Left colon (tissue), 2 donors: ENCODE measurements at regions not wholly inside any gene's neighbourhood (a gene's known extent, or its start where the extent isn't known, plus 50 kb on each side); places are given as distances from the start of the nearest gene placed in this dataset.
"Not testable (repeated sequence)": the region's sequence is repeated elsewhere in the genome, so short reads cannot be mapped to it uniquely, and the experiment has no call there.

Experiments used
- ATAC-seq: fragments of 200-7000 bp; cut with Tn5 transposase; one replicate; pipeline ENCODE4 v1.9.1; 2020; ENCODE audit warnings: mild to moderate bottlenecking, moderate library complexity
- DNase-seq, 2 donors: peaks; one replicate each; pipeline ENCODE4 v3.0.0-alpha.2; 2020
- intact Hi-C, 2 donors: fragments of 100-400 bp; cut with DNase I in 1 of 2; cut with micrococcal nuclease in 1 of 2; formaldehyde crosslinking; loops; one replicate each; pipeline versions ENCODE4 v1.11.2 to v1.14.0; 2022; cut with DNase I, micrococcal nuclease
- donor health status: DM: no; HTN: no; CAD: no.
- donor health status: DM: yes; HTN: yes; CAD: no.

DNA sequence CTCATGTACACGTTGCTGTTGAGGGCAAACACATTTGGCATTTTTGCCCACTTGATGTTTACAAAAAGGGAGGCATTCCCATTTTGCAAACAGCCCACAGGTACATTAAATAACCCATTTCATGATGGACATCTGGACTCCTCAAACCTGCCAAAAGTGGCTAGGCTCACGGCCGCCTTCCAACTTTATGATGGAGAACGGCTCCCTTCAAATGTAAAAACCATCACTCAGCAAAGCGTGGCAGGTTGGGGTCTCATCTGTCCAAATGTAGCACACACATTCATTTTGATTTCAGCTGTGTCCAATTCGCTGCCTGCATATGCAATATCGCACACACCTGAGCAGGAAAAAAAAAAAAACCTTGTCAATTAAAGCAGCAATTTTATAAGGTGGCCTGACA is 417.8 kb downstream of the TMEM114 start:
- intact Hi-C loops, result loop anchor here in 1 of 2 donors (5.0 to 10.0 kb wide), 2 partner anchors 1145 to 1488 kb away; no protein-coding TSS in a partner anchor
- DNase-seq (no peak), ATAC-seq (no peak)

DNA sequence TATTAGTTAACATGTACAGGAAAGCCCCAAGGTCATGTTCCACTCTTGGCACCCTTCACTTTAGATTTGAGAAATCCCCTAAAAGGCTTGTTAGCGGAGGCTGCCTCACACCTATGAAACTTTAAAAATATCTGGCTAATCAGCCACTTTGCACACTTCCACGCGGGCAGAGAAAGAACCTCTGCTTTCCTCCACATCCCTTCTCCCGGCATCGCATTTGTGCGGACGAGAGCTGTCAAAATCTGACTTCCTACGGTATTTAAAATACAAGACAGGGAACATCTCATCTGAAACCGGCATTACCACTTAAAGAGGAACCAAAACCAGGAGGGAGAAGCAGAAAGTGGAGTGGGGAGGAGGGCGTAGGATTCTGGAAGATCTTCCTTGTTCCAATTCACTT is 422.3 kb downstream of the TMEM114 start:
- ATAC-seq (no peak), DNase-seq (no peak)
- intact Hi-C loops, result no loop called here

DNA sequence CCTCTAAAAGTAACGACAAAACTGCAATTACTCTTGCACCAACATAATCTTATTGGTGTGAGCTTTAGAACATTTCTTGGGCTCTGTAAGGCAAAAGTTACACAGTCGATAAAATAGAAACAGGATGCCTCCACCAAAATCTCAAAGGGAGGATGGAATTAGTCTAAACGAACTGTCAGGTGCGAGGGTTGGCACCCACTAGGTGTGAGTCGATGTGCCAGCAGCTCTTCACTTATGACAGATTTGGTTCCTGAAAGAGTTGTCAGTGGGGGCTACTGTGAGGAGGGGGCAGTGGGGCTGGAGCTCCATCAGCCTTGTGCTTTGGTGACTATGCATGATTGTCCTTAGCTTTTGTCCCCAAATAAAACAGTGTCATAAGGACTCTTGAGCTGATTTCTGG is 422.9 kb downstream of the TMEM114 start:
- no peak for ATAC-seq
- intact Hi-C loops, result no loop called here

DNA sequence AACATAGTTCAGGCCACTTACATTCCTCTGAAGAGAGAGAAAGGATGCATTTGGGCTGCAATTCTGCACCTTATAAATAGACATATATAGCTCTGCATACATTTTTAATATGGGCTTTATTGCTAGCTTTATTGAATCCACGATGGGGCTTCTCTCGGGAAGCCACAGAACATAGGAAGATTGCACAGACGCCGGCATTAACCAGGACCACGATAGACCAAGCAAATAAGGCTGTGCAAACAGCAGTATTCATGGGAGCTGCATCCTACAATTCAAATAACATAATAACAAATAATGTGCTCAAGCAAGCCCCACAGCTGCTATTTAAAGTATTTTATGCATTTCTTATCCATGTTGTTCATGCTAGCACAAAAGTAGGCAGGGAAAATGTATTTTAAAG is 432.3 kb downstream of the TMEM114 start:
- intact Hi-C loops, result no loop called here
- DNase-seq (no peak), ATAC-seq (no peak)

More for the DNA sequence above, 422.9 kb downstream of the TMEM114 start:
- DNase-seq, result no peak

DNA sequence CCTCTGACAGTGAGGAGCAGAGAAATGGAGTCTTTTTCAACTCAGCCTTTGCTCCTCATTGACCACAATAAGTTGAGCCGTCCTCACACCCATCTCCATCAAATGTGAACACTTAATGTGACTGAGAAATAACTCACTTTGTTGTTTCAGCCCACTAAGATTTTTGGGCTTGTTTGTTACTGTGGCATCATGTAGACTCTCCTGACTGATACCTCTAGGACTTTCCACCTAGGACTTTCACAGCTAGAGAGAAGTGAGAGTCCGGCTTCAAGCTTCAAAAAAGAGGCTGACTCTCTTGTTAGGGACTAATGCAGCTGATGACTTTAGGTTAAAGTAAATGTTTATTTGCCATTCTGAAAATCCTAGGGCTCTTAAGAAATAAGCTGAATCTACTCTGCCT is 435.0 kb downstream of the TMEM114 start:
- intact Hi-C loops, result no loop called here
- ATAC-seq (no peak), DNase-seq (no peak)

DNA sequence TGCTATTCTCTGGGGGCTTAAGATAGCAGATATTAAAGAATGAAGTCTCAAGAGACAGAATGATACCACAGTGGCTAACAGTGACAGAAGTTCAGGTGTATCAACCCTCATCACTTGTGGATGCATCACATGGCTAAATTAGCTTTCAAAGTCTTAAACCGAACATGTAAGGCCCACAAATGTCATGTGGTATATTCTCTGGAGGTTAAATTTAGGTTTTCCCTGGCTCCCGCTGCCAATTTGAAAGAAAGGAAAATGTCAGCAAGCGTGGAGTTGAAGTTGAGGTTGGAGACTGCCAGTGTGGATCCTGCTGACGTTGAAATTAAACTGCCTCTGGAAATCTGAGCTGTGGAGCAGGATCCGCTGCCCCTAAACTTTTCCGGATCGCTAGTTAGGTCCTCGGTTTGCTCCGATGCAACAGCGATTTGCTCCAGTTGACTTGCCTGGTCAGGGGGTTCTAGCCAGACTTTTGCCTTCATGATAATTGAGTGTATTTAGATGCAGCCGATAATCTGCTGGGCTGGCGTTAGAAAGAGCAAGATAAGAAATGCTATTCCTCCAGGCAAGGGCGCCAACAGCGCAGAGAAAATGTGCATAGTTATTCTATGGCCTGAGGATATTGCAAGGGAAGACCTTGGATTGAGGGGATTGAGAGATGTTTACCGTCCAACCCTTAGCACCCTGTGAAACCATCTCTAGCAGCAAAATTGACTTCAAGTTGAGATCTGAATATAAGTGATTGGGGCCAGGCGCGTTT is 443.9 kb downstream of the TMEM114 start:
- no peak for DNase-seq
- no peak for ATAC-seq
- intact Hi-C loops, result no loop called here

DNA sequence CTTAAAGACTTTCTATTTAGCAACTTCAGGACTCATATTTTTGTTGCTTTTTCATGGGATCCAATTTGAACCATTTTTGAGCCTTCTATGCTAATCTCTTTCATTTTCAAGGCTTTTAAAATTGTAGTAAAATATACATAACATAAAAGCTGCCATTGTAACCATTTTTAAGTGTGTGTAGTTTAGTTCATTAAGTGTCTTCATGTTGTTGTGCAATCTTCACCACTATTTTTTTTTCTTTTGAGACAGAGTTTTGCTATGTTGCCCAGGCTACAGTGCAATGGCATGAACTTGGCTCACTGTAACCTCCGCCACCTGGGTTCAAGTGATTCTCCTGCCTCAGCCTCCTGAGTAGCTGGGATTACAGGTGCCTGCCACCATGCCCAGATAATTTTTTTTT is 451.6 kb downstream of the TMEM114 start:
- no peak for DNase-seq
- intact Hi-C loops, result no loop called here
- no peak for ATAC-seq

DNA sequence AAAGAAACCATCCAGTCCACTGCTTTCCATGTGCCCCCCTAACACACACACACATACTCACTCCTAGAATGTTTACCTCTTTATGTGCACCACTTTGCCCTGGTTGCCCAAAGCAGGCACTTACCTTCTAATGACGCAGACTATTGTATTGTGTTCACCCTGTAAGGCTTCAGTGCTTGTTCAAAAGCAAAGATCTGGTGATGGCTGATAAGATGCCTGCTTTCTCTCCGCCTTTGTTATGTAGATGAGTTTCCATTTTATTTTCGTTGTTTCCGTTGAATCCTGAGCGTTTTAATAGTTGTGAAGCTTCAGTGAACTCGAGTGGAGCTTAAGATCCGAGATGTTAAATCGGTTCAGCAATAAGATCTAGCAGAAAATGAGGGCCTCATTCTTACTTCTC is 452.7 kb downstream of the TMEM114 start:
- intact Hi-C loops, result no loop called here
- DNase-seq (no peak), ATAC-seq (no peak)

DNA sequence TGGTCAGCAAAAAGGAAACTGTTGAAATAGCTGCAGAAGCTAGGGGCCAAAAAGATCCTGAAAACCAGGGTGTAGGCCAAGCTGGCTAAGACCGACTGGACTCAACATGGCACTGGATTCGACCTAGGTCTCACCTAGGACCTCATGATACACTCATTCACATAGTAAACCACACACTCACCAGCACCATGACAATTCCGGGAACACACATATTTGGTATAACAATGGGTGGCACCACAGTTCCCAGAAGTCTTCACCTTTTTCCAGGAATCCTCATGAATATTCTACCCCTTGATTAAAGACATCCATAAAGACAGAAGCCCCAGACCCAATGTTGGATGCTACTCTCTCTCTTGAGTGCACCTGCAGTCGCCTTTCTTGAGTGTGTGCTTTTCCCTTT is 460.1 kb downstream of the TMEM114 start:
- DNase-seq (no peak), ATAC-seq (no peak)
- intact Hi-C loops, result no loop called here

DNA sequence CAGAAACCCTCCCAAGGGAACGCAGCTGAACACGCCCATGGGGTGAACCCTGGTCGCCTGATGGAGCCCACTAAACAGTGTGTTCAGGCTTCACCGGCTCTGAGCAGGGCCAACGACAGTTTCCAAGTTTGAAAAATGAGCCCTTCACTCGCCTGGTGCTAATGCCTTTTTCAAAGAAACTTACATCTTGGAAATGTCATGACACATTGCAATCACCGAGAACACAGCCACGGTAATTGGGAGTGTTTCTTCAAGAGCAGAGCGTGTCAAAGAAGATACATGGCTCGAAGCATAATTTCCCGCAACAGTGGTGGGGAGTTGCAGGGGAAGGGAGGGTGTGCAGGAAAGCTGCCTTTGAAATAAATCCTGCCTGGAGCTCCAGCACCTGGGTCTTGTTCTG is 463.2 kb downstream of the TMEM114 start:
- intact Hi-C loops, result no loop called here
- DNase-seq (no peak), ATAC-seq (no peak)

DNA sequence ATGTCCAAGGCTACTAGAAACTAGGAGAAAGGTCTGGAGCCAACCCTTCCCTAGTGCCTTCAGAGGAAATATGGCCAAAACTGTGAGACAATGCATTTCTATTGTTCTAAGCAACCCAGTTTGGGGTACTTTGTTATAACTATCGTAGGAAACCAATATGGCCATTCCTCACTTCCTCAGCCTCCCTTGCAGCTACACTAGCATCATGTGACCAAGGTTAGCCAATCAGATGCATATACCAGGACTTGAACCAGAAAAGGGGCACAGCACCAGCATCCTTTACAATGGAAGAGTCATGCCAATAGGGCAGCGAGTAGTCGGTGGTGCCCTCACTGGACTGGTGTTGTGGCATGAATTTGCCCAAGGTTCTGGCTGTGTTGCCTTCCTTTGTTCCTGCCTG is 464.0 kb downstream of the TMEM114 start:
- no peak for ATAC-seq

DNA sequence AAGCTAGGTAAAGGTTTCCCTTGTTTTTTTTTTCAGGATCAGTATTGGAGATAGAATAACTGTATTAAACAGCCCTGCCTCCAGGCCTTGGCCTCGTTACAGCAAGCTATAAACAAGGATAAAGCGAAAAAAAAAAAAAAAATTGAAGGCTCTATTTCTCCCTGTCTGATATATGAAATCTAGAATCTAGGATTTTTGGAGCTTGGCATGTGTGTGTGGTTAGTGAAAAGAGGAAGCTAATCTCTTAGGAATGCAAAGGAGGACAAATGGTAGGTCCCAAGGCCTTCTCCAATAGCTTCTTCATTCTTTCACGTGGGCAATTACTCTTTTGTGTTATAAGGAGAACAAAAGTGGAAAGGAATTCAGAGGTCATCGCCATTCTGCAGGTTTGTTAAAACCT is 470.3 kb downstream of the TMEM114 start:
- intact Hi-C loops, result no loop called here
- DNase-seq, result no peak
- no peak for ATAC-seq

More for the DNA sequence above, 464.0 kb downstream of the TMEM114 start:
- intact Hi-C loops, result no loop called here
- no peak for DNase-seq

DNA sequence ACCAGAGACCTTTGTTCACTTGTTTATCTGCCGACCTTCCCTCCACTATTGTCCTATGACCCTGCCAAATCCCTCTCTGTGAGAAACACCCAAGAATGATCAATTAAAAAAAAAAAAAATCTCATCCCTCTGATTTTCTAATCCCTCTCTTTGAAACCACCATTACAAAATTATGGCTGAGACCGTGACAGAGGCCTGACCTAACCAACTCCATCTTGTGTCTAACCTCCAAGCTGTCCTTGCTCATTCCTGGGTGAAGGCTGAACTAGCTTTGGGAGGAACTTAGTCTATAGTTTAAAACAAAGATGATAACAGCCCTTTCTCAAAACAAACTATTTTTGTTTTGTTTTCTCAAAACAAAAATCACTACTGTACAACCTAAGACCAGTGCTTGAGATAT is 474.5 kb downstream of the TMEM114 start:
- DNase-seq (no peak), ATAC-seq (no peak)
- intact Hi-C loops, result no loop called here

DNA sequence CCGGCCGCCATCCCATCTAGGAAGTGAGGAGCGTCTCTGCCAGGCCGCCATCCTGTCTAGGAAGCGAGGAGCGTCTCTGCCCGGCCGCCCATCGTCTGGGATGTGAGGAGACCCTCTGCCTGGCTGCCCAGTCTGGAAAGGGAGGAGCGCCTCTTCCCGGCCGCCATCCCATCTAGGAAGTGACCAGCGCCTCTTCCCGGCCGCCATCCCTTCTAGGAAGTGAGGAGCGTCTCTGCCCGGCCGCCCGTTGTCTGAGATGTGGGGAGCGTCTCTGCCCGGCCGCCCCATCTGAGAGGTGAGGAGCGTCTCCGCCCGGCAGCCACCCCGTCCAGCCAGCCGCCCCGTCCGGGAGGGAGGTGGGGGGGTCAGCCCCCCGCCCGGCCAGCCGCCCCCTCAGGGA is 475.4 kb downstream of the TMEM114 start:
- intact Hi-C loops, DNase-seq, ATAC-seq: not testable (repeated sequence)

DNA sequence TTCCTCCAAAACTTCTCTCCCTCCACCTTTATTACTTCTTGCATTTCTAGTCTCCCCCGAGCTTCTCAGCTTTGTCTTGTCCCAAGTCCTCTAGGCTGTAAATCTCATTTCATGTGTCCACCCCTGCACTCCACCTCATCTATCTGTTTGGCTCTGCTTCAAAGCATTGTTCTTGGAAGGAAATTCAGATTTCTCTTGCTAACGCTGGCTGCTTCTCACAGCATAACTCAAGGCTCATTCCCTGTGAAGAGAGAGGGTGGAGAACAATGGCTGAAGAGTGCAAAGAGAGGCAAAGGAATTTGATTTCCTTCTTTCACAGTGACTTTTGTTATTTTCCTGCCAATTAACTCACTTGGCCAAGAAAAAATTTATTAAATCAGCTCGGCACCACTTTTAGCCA is 476.5 kb downstream of the TMEM114 start:
- ATAC-seq, result no peak
- intact Hi-C loops, result no loop called here
- no peak for DNase-seq

DNA sequence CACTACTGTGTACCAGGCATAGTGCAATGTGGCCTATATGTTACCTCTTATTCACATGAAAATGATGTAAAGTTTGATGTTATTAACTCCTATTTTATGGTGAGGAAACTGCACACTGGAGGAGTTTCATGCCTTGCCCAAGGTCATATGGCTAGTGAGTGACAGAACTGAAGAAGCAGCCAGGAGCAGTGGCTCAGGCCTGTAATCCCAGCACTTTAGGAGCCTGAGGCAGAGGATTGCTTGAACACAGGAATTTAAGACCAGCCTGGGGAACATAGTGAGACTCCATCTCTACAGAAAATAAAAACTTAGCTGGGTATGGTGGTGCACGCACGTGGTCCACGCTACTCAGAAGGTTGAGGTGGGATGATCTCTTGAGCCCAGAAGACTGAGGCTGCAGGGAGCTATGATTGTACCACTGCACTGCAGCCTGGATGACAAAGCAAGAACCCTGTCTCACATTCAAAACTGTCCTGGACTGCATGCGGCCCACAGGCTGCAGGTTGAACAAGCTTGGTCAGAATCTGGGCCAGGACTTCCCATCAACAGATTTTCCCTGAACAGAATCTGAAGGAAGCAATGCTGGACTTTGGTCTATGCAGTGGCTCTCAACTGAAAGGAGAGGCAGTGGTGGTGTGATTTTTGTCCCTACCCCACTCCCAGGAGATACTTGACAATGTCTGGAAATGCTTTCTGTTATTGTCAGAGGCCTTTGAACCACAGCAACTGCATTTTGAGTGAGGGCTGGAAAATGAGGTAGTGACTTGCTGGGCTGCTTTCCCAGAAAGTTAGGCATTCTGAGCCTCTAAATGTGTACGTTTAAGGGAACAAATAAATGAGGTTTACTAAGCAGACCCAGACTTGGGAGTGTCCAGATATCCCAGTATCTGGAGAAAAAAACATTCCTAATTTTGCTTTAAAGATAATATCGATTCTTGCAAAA is 479.5 kb downstream of the TMEM114 start:
- ATAC-seq (no peak), DNase-seq (no peak)
- intact Hi-C loops, result no loop called here

DNA sequence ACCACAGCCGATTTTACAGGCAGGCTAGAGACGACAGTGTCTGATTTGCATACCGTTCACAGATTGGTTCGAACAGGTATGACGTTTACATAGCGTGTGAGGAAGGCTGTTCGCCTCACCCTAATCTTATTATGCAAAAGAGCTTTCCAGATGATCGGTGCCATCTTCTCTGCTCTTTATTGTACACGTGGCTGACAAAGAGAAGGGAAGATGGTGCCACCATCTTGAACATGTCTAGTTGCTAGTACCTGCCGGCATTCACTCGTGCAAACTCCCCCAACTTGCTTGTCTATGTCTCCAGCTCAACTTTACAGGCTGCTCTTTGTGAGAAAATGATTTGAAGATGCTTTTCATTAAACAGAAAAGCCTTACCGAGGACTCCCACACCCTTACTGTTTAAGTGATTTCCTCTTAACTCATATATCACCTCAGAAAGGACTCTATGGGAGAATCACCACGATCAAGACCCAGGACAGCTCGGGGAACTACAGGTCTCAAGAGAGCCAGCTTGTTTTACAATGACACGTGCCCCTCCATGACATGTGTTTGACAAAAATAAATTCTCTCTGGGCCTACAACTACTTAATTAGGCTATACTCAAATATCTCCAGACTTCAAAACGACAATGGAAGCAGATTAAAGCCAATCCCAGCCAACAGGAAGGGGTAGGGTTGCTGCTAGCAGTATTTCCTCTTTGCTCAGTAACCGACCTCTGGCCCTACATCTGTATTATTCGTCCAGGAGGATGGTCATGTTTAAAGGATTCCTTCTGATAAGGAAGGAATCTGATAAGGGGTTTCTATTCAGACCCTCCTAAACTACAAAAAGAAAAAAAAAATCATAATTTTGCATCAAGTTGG is 480.6 kb downstream of the TMEM114 start:
- intact Hi-C loops, result no loop called here

DNA sequence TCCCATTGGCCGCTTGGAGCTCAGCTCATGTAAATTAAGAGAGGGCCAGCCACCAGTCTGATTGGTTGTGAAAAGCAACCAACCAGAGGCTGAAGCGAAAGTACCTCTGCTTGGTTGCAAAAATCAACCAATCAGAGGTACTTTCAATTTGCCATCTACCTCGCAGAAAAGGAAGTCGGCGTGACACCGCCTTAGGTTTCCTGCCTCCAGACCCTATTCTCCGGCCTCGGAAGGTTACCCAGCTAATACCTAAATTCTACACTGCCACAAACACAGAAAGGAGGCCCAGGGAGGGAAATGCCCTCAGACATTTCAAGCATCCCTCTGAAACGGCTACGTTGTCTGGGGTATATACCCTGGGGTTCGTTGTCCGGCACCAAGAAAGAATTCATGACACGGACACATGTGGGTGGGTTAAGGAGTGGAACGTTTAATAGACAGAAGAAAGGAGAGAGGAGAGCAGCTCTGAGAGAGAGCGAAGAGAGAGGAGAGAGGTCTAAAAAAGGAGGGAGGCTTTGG is 481.3 kb downstream of the TMEM114 start:
- intact Hi-C loops, result no loop called here
- ATAC-seq (no peak), DNase-seq (no peak)

More for the DNA sequence above, 480.6 kb downstream of the TMEM114 start:
- no peak for DNase-seq
- no peak for ATAC-seq

DNA sequence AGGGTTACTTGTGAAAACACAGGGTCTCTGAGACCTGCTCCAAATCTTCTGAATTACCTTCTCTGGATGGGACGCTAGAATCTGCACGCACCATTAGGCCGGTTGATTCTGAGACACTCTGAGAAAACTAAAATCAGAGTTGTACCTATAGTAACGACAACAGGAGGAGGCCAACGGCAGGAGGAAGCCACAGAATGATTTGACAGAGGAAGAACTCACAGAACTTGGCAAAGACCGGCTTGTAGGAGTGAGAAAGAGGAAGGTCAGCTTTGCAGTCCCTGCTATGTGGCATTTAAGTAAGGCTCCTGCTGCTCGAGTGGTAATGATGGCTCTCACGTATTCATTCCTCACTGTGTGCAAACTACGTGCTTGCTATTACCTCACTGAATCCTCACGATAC is 483.0 kb downstream of the TMEM114 start:
- ATAC-seq, result no peak
- DNase-seq, result no peak
- intact Hi-C loops, result no loop called here
